HepG2 (cell line): ENCODE measurements at regions not wholly inside any gene's neighbourhood (a gene's known extent, or its start where the extent isn't known, plus 50 kb on each side); places are given as distances from the start of the nearest gene placed in this dataset.

Experiments
- ATF2 ChIP-seq: sonication (generic); formaldehyde crosslinking; IDR thresholded peaks from 2 replicates; pipeline ENCODE4 v1.4.0; 2020; ENCODE audit warnings: missing genetic modification reagents
- CHCHD3 ChIP-seq: sonication (generic); formaldehyde crosslinking; IDR thresholded peaks from 2 replicates; pipeline ENCODE4 v1.8.0; 2022; ENCODE audit warnings: mild to moderate bottlenecking, missing genetic modification reagents, moderate library complexity
- DRAP1 ChIP-seq: IDR thresholded peaks from 2 replicates; pipeline ENCODE4 v1.6.1; 2016; ENCODE audit warnings: missing genetic modification reagents, missing compliant biosample characterization
- EED ChIP-seq: sonication (generic); formaldehyde crosslinking; IDR thresholded peaks from 2 replicates; pipeline ENCODE4 v1.5.0; 2020; ENCODE audit warnings: mild to moderate bottlenecking, missing genetic modification reagents
- ETV5 ChIP-seq: IDR thresholded peaks from 2 replicates; pipeline ENCODE4 v1.6.1; 2018; ENCODE audit warnings: missing biosample characterization, missing genetic modification reagents, inconsistent platforms, borderline replicate concordance
- FOXK1 ChIP-seq: sonication (generic); formaldehyde crosslinking; IDR thresholded peaks from 2 replicates; pipeline ENCODE4 v1.4.0; 2020; ENCODE audit warnings: low read depth, missing genetic modification reagents, borderline replicate concordance
- KAT2B ChIP-seq: fragments of 150-350 bp; IDR thresholded peaks from 2 replicates; pipeline ENCODE4 v1.6.1; 2014; ENCODE audit warnings: low read depth, low read length, borderline replicate concordance
- PAX8 ChIP-seq: sonication (generic); formaldehyde crosslinking; IDR thresholded peaks from 2 replicates; pipeline ENCODE4 v1.8.0; 2022; ENCODE audit warnings: mild to moderate bottlenecking, missing genetic modification reagents, borderline replicate concordance
- POLR2G ChIP-seq: fragments of 200-400 bp; formaldehyde crosslinking; IDR thresholded peaks from 2 replicates; pipeline ENCODE4 v1.6.1; 2018; ENCODE audit warnings: mild to moderate bottlenecking, low read depth, low read length, moderate library complexity
- SP5 ChIP-seq: IDR thresholded peaks from 2 replicates; pipeline ENCODE4 v1.6.1; 2016; ENCODE audit warnings: low read depth, borderline replicate concordance
- TFE3 ChIP-seq: IDR thresholded peaks from 2 replicates; pipeline ENCODE4 v1.6.1; 2016
- XRCC5 ChIP-seq: fragments of 200-400 bp; formaldehyde crosslinking; optimal IDR thresholded peaks from 2 replicates; pipeline ENCODE3; 2017; ENCODE audit warnings: mild to moderate bottlenecking, low read length
- ZNF101 ChIP-seq: sonication (generic); formaldehyde crosslinking; IDR thresholded peaks from 2 replicates; pipeline ENCODE4 v1.4.0; 2020; ENCODE audit warnings: mild to moderate bottlenecking, low read depth, missing genetic modification reagents, borderline replicate concordance
- ZNF142 ChIP-seq: sonication (generic); formaldehyde crosslinking; IDR thresholded peaks from 2 replicates; pipeline ENCODE4 v1.4.0; 2020; ENCODE audit warnings: missing genetic modification reagents
- ZNF503 ChIP-seq: sonication (generic); formaldehyde crosslinking; IDR thresholded peaks from 2 replicates; pipeline ENCODE4 v1.4.0; 2020; ENCODE audit warnings: missing genetic modification reagents

GRCh38 chr20:53869466-53870258 lies 200.7 kb downstream of the BCAS1 start (continued):
- TF ChIP-seq SP5 (peak; percentile 76), TFE3 (CRISPR knock-in tag) (peak; percentile 73), ZNF503 (CRISPR knock-in tag) (peak; percentile 71; the same call in 1 of the 2 replicates), XRCC5 (peak; percentile 94), POLR2G (no peak), ATF2 (CRISPR knock-in tag) (peak; percentile 88), CHCHD3 (CRISPR knock-in tag) (no peak), ETV5 (peak; percentile 57; the same call in 1 of the 2 replicates), DRAP1 (CRISPR knock-in tag) (peak; percentile 81; the same call in 1 of the 2 replicates), PAX8 (CRISPR knock-in tag) (no peak), ZNF142 (CRISPR knock-in tag) (peak; percentile 56; the same call in 1 of the 2 replicates), ZNF101 (CRISPR knock-in tag) (no peak), KAT2B (no peak), EED (no peak), FOXK1 (peak; percentile 86; the same call in 1 of the 2 replicates)
